ENCODE measurements at regions not wholly inside any gene's neighbourhood (a gene's known extent, or its start where the extent isn't known, plus 50 kb on each side); places are given as distances from the start of the nearest gene placed in this dataset.
"Not testable (repeated sequence)": the region's sequence is repeated elsewhere in the genome, so short reads cannot be mapped to it uniquely, and the experiment has no call there.

DNA sequence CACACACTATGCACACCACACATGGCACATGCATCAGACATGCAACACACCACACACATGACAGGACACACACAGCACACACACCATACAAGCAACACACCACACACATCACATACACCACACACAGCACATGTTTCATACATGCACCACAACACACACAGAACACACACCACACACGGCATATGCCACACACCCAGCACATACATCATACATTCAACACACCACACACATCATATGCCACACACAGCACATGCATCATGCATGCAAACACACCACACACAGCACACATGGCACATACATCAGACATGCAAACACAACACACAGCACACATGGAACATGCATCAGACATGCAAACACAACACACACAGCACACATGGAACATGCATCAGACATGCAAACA is 80.7 kb upstream of the LRPAP1 start:
- no peak for DNase-seq (ENCODE audit: low spot score)

DNA sequence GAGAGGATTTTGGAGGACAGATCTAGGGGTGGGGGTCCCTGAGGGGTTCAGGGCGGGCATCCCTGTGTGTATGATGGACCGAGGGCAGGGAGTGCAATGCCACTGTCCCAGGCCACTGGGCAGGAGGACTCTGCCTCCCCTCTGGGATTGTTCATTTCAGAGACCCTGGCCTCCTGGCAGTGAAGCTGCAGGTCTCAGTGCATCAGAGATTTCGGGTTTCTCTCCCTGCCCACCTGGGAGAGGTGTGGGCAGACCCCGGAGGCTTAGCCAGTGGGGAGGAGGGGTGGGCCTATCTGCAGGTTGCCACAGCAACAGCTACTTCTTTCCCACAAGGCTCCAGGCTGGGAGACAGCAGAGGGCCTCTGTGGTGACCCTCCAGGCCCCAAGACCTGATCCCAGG is 80.1 kb upstream of the LRPAP1 start:
- DNase-seq (ENCODE audit: low spot score): no peak

DNA sequence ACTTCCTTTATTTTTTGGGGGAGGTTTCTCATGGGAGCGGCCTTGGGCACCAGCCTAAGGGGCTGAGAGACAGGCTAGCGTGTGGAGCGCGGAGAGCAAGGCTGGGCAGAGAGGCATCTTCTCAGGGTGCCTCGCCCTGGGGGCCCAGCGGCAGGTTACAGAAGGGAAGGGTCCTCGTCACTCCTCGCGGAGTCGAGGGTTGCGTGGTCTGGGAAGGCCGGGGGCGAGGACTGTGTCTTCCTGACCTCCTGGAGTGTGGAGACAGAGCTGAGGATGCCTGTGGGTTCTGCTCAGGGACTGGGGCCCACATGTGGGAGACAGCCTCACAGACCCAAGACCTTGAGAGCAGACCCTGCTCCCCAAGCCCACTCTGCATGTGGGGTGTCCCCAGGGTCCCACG is 79.6 kb upstream of the LRPAP1 start:
- DNase-seq (ENCODE audit: low spot score): no peak

DNA sequence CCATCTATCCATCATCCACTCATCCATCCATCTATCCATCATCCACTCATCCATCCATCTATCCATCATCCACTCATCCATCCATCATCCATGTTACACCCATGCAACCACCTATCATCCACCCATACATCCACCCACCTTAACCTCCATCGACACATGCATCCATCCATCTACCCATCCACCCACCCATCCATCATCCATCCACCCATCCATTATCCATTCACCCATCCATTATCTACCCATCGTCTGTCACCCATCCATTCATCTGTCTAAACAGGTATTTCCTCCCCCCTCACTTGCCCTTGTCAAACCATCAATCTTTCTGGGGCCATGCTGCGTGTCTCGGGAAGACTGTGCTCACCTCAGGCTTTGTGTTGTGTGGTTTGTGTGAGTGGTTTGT is 78.6 kb upstream of the LRPAP1 start:
- not testable (repeated sequence) for DNase-seq (ENCODE audit: low spot score)

DNA sequence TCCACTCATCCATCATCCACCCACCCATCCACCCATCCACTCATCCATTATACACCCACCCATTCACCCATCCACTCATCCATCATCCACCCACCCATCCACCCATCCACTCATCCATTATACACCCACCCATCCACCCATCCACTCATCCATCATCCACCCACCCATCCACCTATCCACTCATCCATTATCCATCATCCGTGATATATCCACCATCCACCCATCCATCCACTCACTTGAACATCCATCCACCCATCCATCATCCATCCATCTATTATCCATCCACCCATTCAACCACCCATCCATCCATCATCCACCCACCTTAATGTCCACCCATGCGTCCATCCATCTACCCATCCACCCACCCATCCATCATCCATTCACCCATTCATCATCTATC is 77.7 kb upstream of the LRPAP1 start:
- not testable (repeated sequence) for DNase-seq (ENCODE audit: low spot score)

DNA sequence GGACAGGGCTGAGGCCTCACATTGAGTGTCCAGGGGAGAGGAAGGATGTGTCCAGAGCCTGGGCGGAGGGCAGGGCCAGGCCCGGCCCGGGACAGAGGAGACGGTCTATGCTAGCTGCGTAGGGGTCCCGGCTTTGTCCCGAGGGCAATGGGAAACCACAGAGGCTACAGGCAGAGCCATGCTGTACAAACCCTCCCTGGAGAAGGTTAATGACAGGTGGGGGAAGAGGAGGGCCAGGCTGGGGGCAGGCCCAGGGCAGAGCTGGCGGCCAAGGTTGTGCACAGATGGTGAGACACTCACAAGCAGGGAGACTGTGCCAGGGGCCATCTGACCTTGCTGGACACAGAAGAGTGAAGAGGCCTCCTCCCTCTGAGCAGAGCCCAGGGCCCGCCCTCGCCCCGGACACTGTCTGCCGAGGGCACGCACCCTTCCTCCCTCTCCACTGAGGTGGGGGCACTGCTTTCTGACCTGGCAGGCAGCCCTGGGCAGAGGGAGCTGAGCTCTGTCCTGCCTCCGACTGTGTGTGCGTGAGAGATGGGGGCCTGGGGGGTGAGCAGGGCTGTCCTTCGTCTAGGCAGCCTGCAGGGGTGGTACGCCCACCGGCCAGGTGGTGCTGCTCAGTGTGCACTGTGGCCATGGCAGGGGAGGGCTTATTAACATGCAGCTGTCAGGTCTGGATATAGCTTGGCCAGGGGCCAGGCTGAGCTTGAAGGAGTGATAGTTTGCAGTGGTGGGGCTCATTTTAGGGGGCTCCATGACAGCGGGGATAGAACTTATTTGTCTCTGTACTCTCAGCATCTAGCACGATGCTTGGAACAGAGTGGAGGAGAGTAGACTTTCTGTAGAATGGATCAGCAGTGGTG is 75.7 kb upstream of the LRPAP1 start:
- no peak for DNase-seq (ENCODE audit: low spot score)

DNA sequence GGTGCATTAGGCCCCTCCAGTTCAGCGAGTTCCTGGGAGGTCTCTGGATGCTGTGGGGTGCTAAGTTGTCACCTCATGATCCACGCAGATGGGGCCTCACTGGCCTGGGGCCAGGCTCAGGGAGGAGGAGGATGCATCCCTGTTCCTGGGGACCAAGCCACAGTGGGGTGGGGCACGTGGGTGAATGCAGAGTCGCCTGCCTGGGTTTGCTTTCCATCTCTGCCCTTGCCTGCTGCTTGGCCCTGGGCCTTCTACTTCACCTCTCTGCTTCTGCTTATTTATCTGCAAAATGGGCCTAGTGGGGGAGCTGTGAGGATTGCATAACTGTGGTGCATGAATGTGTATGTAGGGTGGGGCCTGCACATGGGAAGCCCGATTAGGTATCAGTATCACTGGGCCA is 74.6 kb upstream of the LRPAP1 start:
- DNase-seq (ENCODE audit: low spot score): not testable (repeated sequence)

DNA sequence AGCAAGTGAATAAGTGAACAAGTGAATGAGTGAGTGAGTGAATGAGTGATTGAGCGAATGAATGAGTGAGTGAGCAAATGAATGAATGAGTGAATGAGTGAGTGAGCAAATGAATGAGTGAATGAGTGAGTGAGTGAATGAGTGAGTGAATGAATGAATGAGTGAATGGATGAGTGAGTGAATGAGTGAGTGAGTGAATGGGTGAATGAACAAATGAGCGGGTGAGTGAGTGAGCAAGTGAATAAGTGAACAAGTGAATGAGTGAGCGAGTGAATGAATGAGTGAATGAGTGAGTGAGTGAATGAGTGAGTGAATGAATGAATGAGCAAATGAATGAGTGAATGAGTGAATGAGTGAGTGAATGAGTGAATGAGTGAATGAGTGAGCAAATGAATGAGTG is 74.0 kb upstream of the LRPAP1 start:
- DNase-seq (ENCODE audit: low spot score): not testable (repeated sequence)

DNA sequence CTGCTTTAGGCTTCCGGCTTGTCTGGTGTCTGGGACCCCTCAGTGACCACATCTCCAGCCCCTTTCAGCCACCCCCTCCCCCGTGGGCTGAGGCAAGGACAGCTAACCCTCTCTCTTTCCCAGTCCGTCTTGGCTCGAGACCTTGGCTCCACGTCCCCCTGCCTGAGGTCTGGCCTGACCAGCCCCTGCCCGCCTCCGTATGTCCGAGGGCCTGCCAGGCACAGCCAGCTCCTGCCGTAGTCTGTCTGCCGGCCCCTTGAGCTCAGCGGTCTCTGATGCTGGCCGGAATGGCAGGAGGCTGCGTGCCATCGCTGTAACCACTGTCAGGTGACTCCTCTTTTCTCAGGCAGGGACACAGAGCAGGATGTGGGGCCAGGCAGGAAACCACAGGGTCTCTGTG is 73.3 kb upstream of the LRPAP1 start:
- DNase-seq (ENCODE audit: low spot score): no peak

DNA sequence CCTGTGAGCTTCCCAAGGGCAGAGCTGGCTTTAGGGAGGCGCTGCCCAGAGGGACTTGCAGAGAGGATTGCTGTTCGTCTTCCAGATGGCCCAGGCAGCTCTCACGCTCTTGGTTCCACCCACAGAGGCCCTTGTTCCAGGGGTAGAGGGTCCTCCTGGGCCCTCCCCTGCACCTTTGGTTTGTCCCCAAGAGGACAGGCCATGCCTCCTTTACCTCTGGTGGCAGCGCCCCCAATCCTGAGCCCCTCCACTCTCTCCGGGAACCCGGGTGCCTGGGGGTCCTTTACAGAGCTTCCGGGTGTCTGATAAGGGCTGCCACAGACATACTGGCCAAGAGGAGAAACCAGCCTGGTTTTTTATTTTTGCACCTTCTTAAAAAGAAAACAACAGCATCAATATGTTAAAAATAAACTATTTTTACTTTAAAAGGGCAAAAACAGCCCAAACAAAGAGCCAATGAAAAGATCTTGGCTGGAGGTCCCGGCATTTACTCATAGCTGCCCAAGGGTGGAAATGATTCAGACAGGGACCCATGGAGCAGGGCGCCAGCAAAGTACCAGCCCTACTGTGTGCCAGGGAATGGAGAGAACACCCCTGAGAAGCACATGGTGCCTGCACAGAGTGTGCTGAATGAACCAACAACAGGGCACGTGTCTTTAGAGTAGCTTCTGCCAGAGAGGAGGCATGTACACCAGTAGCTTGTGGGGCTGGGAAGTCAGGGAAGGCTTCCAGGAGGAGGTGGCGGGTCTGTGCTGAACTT is 70.8 kb upstream of the LRPAP1 start:
- DNase-seq (ENCODE audit: low spot score): not testable (repeated sequence)

DNA sequence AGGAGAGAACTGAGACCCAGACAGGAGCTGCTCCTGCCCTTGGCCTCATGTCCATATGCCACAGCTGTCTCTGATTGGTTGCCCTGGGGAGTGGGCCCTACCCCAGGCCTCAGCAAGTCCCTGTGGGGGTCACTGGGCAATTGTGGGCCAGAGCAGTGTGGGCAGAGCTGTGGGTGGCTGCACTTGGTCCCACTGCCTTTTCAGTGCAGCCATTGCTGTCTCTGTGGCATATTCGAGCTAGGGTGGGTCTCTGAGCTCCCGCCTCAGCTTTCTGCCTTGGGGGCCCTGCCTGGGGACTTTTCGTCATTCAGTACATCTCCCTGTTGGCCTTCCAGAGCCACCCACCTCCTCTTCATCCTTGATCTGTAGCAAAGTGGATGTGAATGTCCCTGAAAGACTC is 69.8 kb upstream of the LRPAP1 start:
- no peak for DNase-seq (ENCODE audit: low spot score)

DNA sequence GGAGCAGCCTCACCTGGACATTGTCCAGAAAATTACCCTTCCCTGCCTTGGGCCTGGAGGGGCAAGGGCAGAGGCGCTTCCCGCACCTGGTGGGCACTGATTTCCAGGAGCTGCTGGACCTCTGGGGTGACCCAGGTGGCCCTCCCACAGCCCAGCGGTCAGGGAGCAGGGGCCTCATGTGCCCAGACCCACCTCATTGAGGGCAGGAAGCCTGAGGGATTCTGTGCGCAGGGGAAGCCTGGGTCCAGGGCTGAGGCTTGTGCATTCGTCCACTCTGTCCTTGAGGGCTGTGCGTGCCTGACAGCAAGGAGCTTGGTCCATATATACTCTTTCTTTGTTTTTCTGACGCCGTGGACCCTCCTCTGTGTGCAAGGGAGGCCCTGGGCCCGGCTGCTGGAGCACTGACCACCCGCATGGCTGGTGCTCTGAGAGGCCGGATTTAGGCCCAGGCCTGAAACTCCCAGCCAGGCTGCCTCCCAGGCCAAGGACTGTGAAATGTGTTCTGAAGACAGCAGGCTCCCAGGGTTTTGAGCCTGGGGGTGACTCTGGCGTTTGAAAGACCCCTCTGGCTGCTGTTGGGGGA is 69.0 kb upstream of the LRPAP1 start:
- not testable (repeated sequence) for DNase-seq (ENCODE audit: low spot score)

DNA sequence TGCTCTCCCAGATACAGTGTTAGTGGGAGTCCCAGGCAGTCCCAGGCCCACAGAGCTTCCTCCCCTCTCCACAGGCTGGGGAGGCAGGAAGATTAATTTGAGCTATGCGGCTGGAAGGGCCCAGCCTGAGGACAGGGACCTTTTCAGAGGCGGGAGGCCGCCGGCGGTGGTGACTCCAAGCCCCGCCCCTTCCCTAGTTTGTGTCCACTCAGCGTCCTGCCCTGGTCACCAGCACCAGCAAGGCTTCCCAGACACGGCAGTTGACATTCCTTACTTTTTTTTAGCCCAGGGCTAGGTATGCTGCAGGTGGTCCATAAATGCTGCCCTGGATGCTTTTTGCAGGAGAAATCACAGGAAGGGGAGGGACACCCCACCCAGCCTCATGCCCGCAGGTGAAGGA is 67.7 kb upstream of the LRPAP1 start:
- no peak for DNase-seq (ENCODE audit: low spot score)

DNA sequence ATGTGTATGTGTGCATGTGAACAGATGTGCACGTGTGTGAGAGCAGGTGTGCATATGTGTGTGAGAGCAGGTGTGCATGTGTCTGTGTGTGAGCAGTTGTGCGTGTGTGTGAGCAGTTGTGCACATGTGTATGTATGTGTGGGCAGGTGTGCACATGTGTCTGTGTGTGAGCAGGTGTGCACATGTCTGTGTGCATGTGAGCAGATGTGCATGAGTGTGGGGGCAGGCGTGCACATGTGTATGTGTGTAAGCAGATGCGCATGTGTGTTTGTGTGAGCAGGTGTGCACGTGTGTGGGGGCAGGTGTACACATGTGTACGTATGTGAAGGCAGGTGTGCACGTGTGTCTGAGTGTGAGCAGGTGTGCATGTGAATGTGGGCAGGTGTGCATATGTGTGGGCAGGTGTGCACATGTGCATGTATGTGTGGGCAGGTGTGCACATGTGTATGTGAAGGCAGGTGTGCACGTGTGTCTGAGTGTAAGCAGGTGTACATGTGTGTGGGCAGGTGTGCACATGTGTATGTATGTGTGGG is 66.5 kb upstream of the LRPAP1 start:
- DNase-seq (ENCODE audit: low spot score): no peak

DNA sequence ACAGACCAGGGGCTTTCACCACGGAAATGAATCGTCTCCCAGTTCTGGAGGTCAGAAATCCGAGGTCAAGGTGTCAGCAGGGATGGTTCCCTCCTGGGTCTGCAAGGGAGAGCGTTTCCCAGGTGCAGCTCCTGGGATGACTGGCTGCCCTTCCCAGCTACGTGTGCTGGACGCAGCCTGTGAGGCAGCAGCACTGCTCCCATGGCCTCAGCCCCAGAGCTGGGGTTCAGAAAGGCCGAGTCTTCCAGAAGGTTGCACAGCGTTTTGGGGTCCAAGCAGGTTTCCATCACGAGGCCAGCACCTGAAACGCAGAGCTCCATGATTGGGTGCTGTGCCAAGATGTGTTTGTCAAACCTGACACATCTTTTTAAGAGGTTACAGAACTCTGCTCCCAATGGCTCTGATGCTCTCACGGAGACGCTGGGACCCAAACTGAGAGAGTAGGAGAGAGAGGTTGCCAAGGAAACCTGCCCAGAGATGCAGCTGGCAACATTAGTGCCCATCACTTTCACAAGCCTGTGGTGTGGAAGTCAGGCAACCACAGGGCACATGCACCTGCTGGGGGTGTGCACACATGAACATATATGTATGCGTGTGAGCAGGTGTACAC is 65.8 kb upstream of the LRPAP1 start:
- not testable (repeated sequence) for DNase-seq (ENCODE audit: low spot score)

DNA sequence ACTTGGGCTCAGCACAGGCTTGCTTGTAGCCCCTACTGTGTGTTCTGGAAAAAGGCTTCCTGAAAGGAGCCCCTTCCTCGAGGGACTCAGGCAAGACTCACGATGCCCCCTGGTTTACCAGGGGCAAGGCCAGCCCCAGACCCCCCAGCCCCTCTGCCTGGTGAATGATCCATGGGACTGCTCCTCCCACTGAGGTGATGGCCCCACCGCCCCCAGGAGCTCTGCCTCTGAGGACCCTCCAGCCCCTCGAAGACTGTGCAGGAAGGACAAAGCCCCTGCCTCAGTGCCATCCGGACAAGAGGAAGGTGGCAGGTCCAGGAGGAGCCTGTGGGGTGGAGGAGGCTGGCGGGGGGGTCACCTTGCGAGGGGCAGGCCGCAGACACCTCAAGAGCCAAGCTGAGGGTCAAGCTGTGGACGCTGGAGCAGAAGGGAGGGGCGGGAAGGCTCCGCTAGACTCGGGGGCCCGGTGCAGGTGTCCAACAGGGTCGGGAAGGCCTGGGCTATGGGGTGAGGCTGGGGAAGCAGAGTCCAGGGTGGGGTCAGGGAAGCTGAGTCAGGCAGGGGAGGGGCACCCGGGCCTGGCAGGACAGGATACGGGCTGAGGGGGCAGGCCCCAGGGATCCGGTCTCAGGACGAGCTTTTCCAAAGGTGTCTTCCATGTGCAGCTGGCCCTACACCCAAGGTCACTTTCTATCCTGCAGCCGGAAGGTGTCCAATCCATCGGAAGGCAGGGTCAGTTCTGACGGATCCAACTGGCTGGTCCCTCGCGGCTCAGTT is 64.9 kb upstream of the LRPAP1 start:
- not testable (repeated sequence) for DNase-seq (ENCODE audit: low spot score)

DNA sequence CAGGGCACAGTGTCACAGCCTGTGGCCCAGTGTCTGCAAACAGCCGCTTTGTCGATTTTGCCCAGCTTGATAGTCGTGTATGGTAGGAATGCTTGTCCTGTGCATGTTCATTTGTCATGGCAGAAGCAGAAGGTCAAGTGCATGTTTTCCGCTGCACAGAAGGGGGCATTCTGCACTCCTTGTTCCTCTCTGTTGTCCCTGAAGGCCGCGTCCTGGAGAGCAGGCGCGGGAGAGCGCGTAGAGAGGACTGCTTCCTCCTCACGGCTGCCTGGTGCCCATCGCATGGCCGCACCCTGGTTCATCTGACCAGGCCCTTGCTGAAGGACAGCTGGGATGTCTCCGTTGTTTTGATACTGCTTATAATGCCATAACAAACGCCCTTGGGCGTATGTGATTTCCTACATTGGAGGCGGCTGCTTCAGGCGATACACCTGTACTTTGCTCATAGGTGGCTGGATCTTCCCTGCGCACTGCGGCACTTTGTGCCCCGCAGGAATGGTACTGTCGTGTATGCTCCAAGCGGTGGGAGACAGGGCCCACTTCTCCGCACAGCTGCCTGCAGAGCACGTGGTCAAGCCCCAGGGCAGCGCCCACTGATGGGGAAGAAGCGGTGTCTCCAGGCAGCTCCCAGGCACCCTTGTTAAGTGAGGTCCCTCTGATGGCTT is 63.5 kb upstream of the LRPAP1 start:
- not testable (repeated sequence) for DNase-seq (ENCODE audit: low spot score)

DNA sequence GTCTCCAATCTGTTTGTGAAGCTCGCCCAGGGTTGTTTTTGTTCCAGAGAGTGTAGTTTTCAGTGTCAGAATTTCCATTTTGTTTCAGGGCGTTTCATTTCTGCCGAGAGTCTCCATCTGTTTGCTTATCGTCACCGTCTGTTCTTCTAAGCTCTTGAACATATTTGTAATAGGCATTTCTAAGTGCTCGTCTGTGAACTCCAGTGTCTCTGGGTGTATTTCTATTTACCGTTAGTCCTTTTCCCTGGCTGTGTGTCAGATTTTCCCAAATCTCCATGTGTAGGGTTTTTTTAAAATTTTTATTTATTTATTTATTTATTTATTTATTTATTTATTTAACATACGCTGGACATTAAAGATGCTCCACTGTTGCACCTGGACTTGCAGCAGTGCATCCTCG is 62.5 kb upstream of the LRPAP1 start:
- DNase-seq (ENCODE audit: low spot score): not testable (repeated sequence)

DNA sequence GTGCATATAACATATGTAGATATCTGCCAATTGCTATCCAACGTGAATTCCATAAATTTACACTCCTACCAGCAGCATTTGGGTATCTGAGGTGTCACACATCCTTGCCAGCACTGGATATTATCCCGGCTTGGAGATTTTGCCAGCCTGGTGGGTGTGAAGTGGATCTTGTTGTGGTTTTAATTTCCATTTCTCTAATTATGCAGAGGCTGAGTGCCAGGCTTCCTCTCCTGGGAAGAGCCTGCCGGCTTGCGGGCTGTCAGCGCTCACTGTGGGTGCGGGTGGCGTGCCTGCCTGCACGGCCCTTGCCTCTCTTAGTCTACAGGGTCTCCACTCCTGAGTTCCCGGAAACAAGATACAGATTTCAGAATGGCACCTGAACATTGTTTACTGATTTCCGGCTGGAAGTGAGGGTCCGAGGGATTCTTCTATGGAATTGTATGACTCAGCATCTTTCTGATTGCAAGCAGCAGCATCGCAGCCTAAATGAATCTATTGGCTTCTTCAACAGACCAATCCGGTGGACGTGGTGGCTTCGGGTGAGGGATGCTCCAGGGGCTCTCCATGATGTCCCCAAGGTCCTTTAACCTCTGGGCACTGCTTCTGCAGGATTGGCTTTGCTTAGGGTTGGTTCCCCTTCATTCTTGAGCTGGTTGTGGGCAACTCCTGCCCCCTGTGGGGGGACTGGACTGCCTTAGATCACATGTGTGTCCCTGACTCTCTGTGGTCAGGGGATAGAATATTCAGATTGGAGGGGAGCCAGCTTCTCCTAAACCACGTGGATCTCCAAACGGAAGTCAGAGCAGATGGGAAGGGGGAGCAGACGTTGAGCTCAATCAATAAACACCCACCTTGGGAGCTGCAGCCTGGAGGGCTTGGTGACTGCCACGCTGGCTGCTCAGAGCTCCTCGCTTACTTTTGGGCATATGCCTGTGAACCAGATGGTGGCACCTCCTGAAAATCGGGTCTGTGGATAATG is 58.0 kb upstream of the LRPAP1 start:
- not testable (repeated sequence) for DNase-seq (ENCODE audit: low spot score)

DNA sequence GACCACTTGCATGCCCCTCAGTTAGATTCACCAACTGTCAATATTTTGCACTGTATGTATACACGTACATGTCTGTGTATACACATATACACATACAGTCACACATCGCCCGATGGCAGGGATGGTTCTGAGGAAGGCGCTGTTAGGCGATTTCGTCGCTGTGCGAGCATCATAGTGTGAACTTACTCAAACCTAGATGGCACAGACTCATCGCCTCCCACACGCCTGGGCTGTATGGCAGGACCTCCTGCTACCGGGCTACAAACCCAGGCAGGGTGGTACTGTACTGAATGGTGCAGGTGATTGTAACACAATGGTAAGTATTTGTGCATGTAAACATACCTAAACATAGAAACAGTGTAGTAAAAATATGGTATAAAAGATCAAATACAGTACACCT is 57.2 kb upstream of the LRPAP1 start:
- not testable (repeated sequence) for DNase-seq (ENCODE audit: low spot score)

Data from COLO829 (cell line).